ENCODE measurements at regions not wholly inside any gene's neighbourhood (a gene's known extent, or its start where the extent isn't known, plus 50 kb on each side); places are given as distances from the start of the nearest gene placed in this dataset.

- no peak for TF ChIP-seq POLR2A (IDR thresholded peaks at IDR 0.05; ENCODE audit: low read depth, low read length)
- no peak for TF ChIP-seq POLR2AphosphoS5 (IDR thresholded peaks at IDR 0.05; ENCODE audit: low read depth, low read length)
- no peak for TF ChIP-seq TAF1 (IDR thresholded peaks at IDR 0.05; ENCODE audit: borderline replicate concordance, low read depth, low read length)
These were observed 211.5 kb downstream of the GALR1 start for GRCh38 chr18:77461062-77461688.

Data from GM12892 (cell line).